T-cell (primary cell): ENCODE measurements at regions not wholly inside any gene's neighbourhood (a gene's known extent, or its start where the extent isn't known, plus 50 kb on each side); places are given as distances from the start of the nearest gene placed in this dataset.

Source experiments
- ATAC-seq, 4 experiments: fragments of 200-7000 bp in 3 of 4; fragments of 150-1000 bp in 1 of 4; cut with Tn5 transposase; replicated peaks in 1 of 4; 1 replicate in 3 of 4; 2 replicates in 1 of 4; pipeline ENCODE4 v1.10.0; 2021; ENCODE audit warnings: moderate library complexity in 3 of 4, mild to moderate bottlenecking in 2 of 4, moderate number of reproducible peaks in 1 of 4
- CTCF ChIA-PET, 2 donors: fragments of 300-600 bp; sonication (Branson Sonifier 250); formaldehyde crosslinking; loops; one replicate each; lab custom pipeline; 2022; ENCODE audit warnings: antibody characterized with exemption in 2 of 2; lab: Charles Lee
- POLR2A ChIA-PET, 2 donors: fragments of 300-600 bp; sonication (Branson Sonifier 250); formaldehyde crosslinking; loops; one replicate each; lab custom pipeline; 2022; ENCODE audit warnings: antibody characterized with exemption in 2 of 2; lab: Charles Lee
- DNase-seq, 35 experiments: peaks; one replicate each; pipeline versions ENCODE4 v3.0.0 to v3.0.0-alpha.2; 2013 to 2023
- H3K27ac ChIP-seq: one replicate; pipeline ENCODE4 v1.5.1; 2013; ENCODE audit warnings: low read length
- H3K27me3 ChIP-seq, 2 experiments: replicated peaks in 1 of 2; 1 replicate in 1 of 2; 2 replicates in 1 of 2; pipeline versions ENCODE4 v1.6.1 to v1.7.0; 2013; ENCODE audit warnings: low read length in 1 of 2, mixed read lengths in 1 of 2; ENCODE audit not compliant: control insufficient read depth in 2 of 2, insufficient read depth in 2 of 2; ENCODE audit errors: extremely low read depth in 1 of 2
- H3K36me3 ChIP-seq, 2 donors: 1 replicate in 1 of 2; 2 replicates in 1 of 2; pipeline versions ENCODE4 v1.6.1 to v1.7.0; 2013; ENCODE audit warnings: low read length in 1 of 2; ENCODE audit not compliant: control insufficient read depth in 2 of 2, insufficient read depth in 1 of 2; ENCODE audit errors: extremely low read depth in 1 of 2
- H3K4me1 ChIP-seq, 2 experiments: 1 replicate in 1 of 2; 2 replicates in 1 of 2; pipeline versions ENCODE4 v1.6.1 to v1.7.0; 2013; ENCODE audit warnings: low read length in 2 of 2, mixed read lengths in 1 of 2; ENCODE audit not compliant: insufficient read depth in 2 of 2, control insufficient read depth in 1 of 2; ENCODE audit errors: extremely low read depth in 1 of 2
- H3K4me3 ChIP-seq, 2 donors: 1 replicate in 1 of 2; 2 replicates in 1 of 2; pipeline versions ENCODE4 v1.5.1 to v1.7.0; 2013; ENCODE audit warnings: mild to moderate bottlenecking in 2 of 2, low read length in 1 of 2, moderate library complexity in 1 of 2; ENCODE audit not compliant: control insufficient read depth in 1 of 2; ENCODE audit errors: extremely low read depth in 1 of 2
- H3K9me3 ChIP-seq: 2 replicates; pipeline ENCODE4 v1.7.0; 2013
- H3K27ac Mint-ChIP-seq, 2 donors: one replicate each; pipeline ENCODE4 v1.8.0; 2020 to 2021; ENCODE audit warnings: mild to moderate bottlenecking in 2 of 2, mixed read lengths in 2 of 2
- H3K27me3 Mint-ChIP-seq, 2 donors: one replicate each; pipeline ENCODE4 v1.8.0; 2021 to 2022; ENCODE audit warnings: mixed read lengths in 2 of 2
- H3K36me3 Mint-ChIP-seq: one replicate; pipeline ENCODE4 v1.8.0; 2021; ENCODE audit warnings: mixed read lengths
- H3K4me1 Mint-ChIP-seq, 3 donors: one replicate each; pipeline ENCODE4 v1.8.0; 2020 to 2022; ENCODE audit warnings: mixed read lengths in 3 of 3, mild to moderate bottlenecking in 1 of 3
- H3K4me3 Mint-ChIP-seq, 3 donors: one replicate each; pipeline ENCODE4 v1.8.0; 2020 to 2022; ENCODE audit warnings: mild to moderate bottlenecking in 3 of 3, mixed read lengths in 3 of 3, moderate library complexity in 3 of 3
- H3K9me3 Mint-ChIP-seq, 3 donors: one replicate each; pipeline ENCODE4 v1.8.0; 2020 to 2022; ENCODE audit warnings: mixed read lengths in 3 of 3
- WGBS: methylation state at CpG from one replicate; pipeline ENCODE4 v1.1.5; 2013; ENCODE audit warnings: missing lambda C conversion rate; ENCODE audit not compliant: insufficient coverage; 5-methylcytosine and 5-hydroxymethylcytosine counted together

- H3K4me3 ChIP-seq, result no peak overlapping the region
- peaks cover 4 to 11% (median 8%) of the 10 kb centered on the region in 3 donors for H3K9me3 Mint-ChIP-seq
- no peaks in the 10 kb centered on the region for H3K27me3 Mint-ChIP-seq
- no peaks in the 10 kb centered on the region for H3K9me3 ChIP-seq
- no peaks in the 10 kb centered on the region for H3K36me3 ChIP-seq
- no peak overlapping the region for H3K27ac Mint-ChIP-seq
- DNase-seq (no peak), ATAC-seq (no peak)
- no peaks in the 10 kb centered on the region for H3K36me3 Mint-ChIP-seq
- no peak overlapping the region for H3K27ac ChIP-seq
- ChIA-PET POLR2A (no interaction called here), CTCF (no interaction called here)
- no peaks in the 10 kb centered on the region for H3K4me1 ChIP-seq
- H3K27me3 ChIP-seq, result no peaks in the 10 kb centered on the region
- no peaks in the 10 kb centered on the region for H3K4me1 Mint-ChIP-seq
- no peak overlapping the region for H3K4me3 Mint-ChIP-seq
- no CpG with 5 or more reads among the region's 1 CpG for WGBS
These were observed 328.2 kb downstream of the ZIC1 start for GRCh38 chr3:147737376-147737775.

GRCh38 chr3:147740928-147741327, 331.8 kb downstream of the ZIC1 start:
- no peaks in the 10 kb centered on the region for H3K4me1 ChIP-seq
- no peaks in the 10 kb centered on the region for H3K27me3 ChIP-seq
- CTCF ChIA-PET, result no interaction called here
- Mint-ChIP-seq H3K27me3 (no peaks in the 10 kb centered on the region), H3K9me3 (peaks cover 7 to 14% (median 13%) of the 10 kb centered on the region in 3 donors), H3K4me3 (no peak overlapping the region), H3K4me1 (no peaks in the 10 kb centered on the region), H3K27ac (no peak overlapping the region), H3K36me3 (no peaks in the 10 kb centered on the region)
- no peaks in the 10 kb centered on the region for H3K9me3 ChIP-seq
- no CpG with 5 or more reads among the region's 1 CpG for WGBS
- H3K36me3 ChIP-seq, result no peaks in the 10 kb centered on the region
- no peak for DNase-seq
- no peak overlapping the region for H3K4me3 ChIP-seq
- H3K27ac ChIP-seq, result no peak overlapping the region
- ATAC-seq, result no peak
- POLR2A ChIA-PET, result no interaction called here

- Mint-ChIP-seq H3K27ac (no peak overlapping the region), H3K4me3 (no peak overlapping the region), H3K27me3 (no peaks in the 10 kb centered on the region), H3K9me3 (peaks cover 15 to 18% (median 15%) of the 10 kb centered on the region in 3 donors), H3K36me3 (no peaks in the 10 kb centered on the region), H3K4me1 (no peaks in the 10 kb centered on the region)
- Histone ChIP-seq H3K36me3 (no peaks in the 10 kb centered on the region), H3K27ac (no peak overlapping the region), H3K9me3 (no peaks in the 10 kb centered on the region), H3K27me3 (no peaks in the 10 kb centered on the region), H3K4me3 (no peak overlapping the region), H3K4me1 (no peaks in the 10 kb centered on the region)
- DNase-seq (no peak), ATAC-seq (no peak)
- 56% methylated on average over 1 of the region's 2 CpGs for WGBS
- ChIA-PET CTCF (no interaction called here), POLR2A (no interaction called here)
These were observed 335.8 kb downstream of the ZIC1 start for GRCh38 chr3:147744967-147745366.

- ChIA-PET CTCF (interaction anchor here in 1 of 2 donors (0.6 kb wide), 1 partner anchor 91 kb away, joined by 7 read pairs; no protein-coding TSS in a partner anchor), POLR2A (no interaction called here)
- Histone ChIP-seq H3K27me3 (no peaks in the 10 kb centered on the region), H3K4me1 (no peaks in the 10 kb centered on the region), H3K36me3 (no peaks in the 10 kb centered on the region), H3K27ac (no peak overlapping the region), H3K9me3 (no peaks in the 10 kb centered on the region), H3K4me3 (no peak overlapping the region)
- no CpG with 5 or more reads among the region's 3 CpGs for WGBS
- H3K27me3 Mint-ChIP-seq, result no peaks in the 10 kb centered on the region
- ATAC-seq, result no peak
- no peaks in the 10 kb centered on the region for H3K36me3 Mint-ChIP-seq
- H3K4me1 Mint-ChIP-seq, result no peaks in the 10 kb centered on the region
- no peak overlapping the region for H3K4me3 Mint-ChIP-seq
- H3K9me3 Mint-ChIP-seq, result peaks cover 0 to 6% (median 3%) of the 10 kb centered on the region in 3 donors
- H3K27ac Mint-ChIP-seq, result no peak overlapping the region
- DNase-seq, result no peak
These were observed 346.1 kb downstream of the ZIC1 start for GRCh38 chr3:147755310-147755709.

GRCh38 chr3:147756476-147756875, 347.3 kb downstream of the ZIC1 start:
- CTCF ChIA-PET, result interaction anchor here in 1 of 2 donors (1.7 kb wide), 1 partner anchor 14 kb away, joined by 4 read pairs; no protein-coding TSS in a partner anchor
- H3K4me3 Mint-ChIP-seq, result no peak overlapping the region
- no peaks in the 10 kb centered on the region for H3K4me1 Mint-ChIP-seq
- POLR2A ChIA-PET, result no interaction called here
- no peaks in the 10 kb centered on the region for H3K9me3 ChIP-seq
- 56% methylated on average over 2 of the region's 3 CpGs for WGBS
- H3K27me3 Mint-ChIP-seq, result no peaks in the 10 kb centered on the region
- no peaks in the 10 kb centered on the region for H3K27me3 ChIP-seq
- no peak for ATAC-seq
- no peak overlapping the region for H3K27ac ChIP-seq
- H3K36me3 ChIP-seq, result no peaks in the 10 kb centered on the region
- no peak for DNase-seq
- no peak overlapping the region for H3K4me3 ChIP-seq
- H3K9me3 Mint-ChIP-seq, result peaks cover 0 to 4% (median 0%) of the 10 kb centered on the region in 3 donors
- H3K36me3 Mint-ChIP-seq, result no peaks in the 10 kb centered on the region
- H3K27ac Mint-ChIP-seq, result no peak overlapping the region
- no peaks in the 10 kb centered on the region for H3K4me1 ChIP-seq

- Mint-ChIP-seq H3K36me3 (no peaks in the 10 kb centered on the region), H3K4me3 (no peak overlapping the region), H3K9me3 (peaks cover 0 to 6% (median 0%) of the 10 kb centered on the region in 3 donors), H3K27ac (no peak overlapping the region), H3K4me1 (no peaks in the 10 kb centered on the region), H3K27me3 (no peaks in the 10 kb centered on the region)
- H3K9me3 ChIP-seq, result no peaks in the 10 kb centered on the region
- no peak overlapping the region for H3K4me3 ChIP-seq
- no peaks in the 10 kb centered on the region for H3K4me1 ChIP-seq
- no peaks in the 10 kb centered on the region for H3K36me3 ChIP-seq
- DNase-seq, result no peak
- WGBS, result no CpG with 5 or more reads among the region's 3 CpGs
- H3K27me3 ChIP-seq, result no peaks in the 10 kb centered on the region
- ATAC-seq, result no peak
- H3K27ac ChIP-seq, result no peak overlapping the region
- CTCF ChIA-PET, result interaction anchor here in 1 of 2 donors (1.7 kb wide), 1 partner anchor 15 kb away, joined by 4 read pairs; no protein-coding TSS in a partner anchor
- POLR2A ChIA-PET, result interaction anchor here in 1 of 2 donors (0.7 kb wide), 1 partner anchor 152 kb away, joined by 6 read pairs; no protein-coding TSS in a partner anchor
These were observed 348.7 kb downstream of the ZIC1 start for GRCh38 chr3:147757866-147758265.

GRCh38 chr3:147758771-147759170, 349.6 kb downstream of the ZIC1 start:
- ChIA-PET POLR2A (no interaction called here), CTCF (no interaction called here)
- Mint-ChIP-seq H3K27me3 (no peaks in the 10 kb centered on the region), H3K9me3 (peaks cover 0 to 6% (median 0%) of the 10 kb centered on the region in 3 donors), H3K4me1 (no peaks in the 10 kb centered on the region), H3K27ac (no peak overlapping the region), H3K4me3 (no peak overlapping the region), H3K36me3 (no peaks in the 10 kb centered on the region)
- no peak overlapping the region for H3K27ac ChIP-seq
- no peaks in the 10 kb centered on the region for H3K9me3 ChIP-seq
- H3K4me3 ChIP-seq, result no peak overlapping the region
- no peaks in the 10 kb centered on the region for H3K4me1 ChIP-seq
- no peaks in the 10 kb centered on the region for H3K36me3 ChIP-seq
- ATAC-seq (no peak), DNase-seq (no peak)
- WGBS, result no CpG with 5 or more reads among the region's 2 CpGs
- H3K27me3 ChIP-seq, result no peaks in the 10 kb centered on the region
